Fibroblast of lung (primary cell): ENCODE measurements at regions not wholly inside any gene's neighbourhood (a gene's known extent, or its start where the extent isn't known, plus 50 kb on each side); places are given as distances from the start of the nearest gene placed in this dataset.
"Not testable (repeated sequence)": the region's sequence is repeated elsewhere in the genome, so short reads cannot be mapped to it uniquely, and the experiment has no call there.

Source experiments
- DNase-seq, 2 donors: peaks; one replicate each; pipeline versions ENCODE4 v3.0.0 to v3.0.0-alpha.2; 2010; ENCODE audit warnings: low read depth in 2 of 2
- H2AFZ ChIP-seq: 2 replicates; pipeline ENCODE4 v1.5.1; 2012; ENCODE audit warnings: low read length, control low read depth, inconsistent platforms
- H3K27ac ChIP-seq: 2 replicates; pipeline ENCODE4 v1.5.1; 2011; ENCODE audit warnings: low read length, control low read depth; ENCODE audit not compliant: insufficient read depth
- H3K27me3 ChIP-seq: 2 replicates; pipeline ENCODE4 v1.5.1; 2011; ENCODE audit warnings: mild to moderate bottlenecking, low read length; ENCODE audit not compliant: control insufficient read depth, insufficient read depth
- H3K36me3 ChIP-seq: 2 replicates; pipeline ENCODE4 v1.5.1; 2011; ENCODE audit warnings: low read length; ENCODE audit not compliant: control insufficient read depth, insufficient read depth
- H3K4me1 ChIP-seq: 2 replicates; pipeline ENCODE4 v1.5.1; 2011; ENCODE audit warnings: low read length; ENCODE audit not compliant: control insufficient read depth, insufficient read depth; ENCODE audit errors: extremely low read depth
- H3K4me2 ChIP-seq: 2 replicates; pipeline ENCODE4 v1.5.1; 2011; ENCODE audit warnings: low read length, control low read depth; ENCODE audit not compliant: insufficient read depth; ENCODE audit errors: extremely low read depth
- H3K4me3 ChIP-seq, 4 experiments: fragments of 200-600 bp in 1 of 4; sonication (generic) in 1 of 4; replicated peaks in 1 of 4; 2 replicates each; pipeline ENCODE4 v1.5.1; 2011 to 2016; ENCODE audit warnings: low read length in 4 of 4, low read depth in 3 of 4, mild to moderate bottlenecking in 3 of 4, control low read depth in 2 of 4, inconsistent platforms in 1 of 4, mixed read lengths in 1 of 4; ENCODE audit not compliant: insufficient read depth in 1 of 4; ENCODE audit errors: control extremely low read depth in 1 of 4
- H3K79me2 ChIP-seq: 2 replicates; pipeline ENCODE4 v1.5.1; 2012; ENCODE audit warnings: mild to moderate bottlenecking, low read length, inconsistent platforms; ENCODE audit not compliant: control insufficient read depth, insufficient read depth
- H3K9ac ChIP-seq: 2 replicates; pipeline ENCODE4 v1.5.1; 2011; ENCODE audit warnings: mild to moderate bottlenecking, low read length, control low read depth; ENCODE audit not compliant: insufficient read depth
- H3K9me3 ChIP-seq: 2 replicates; pipeline ENCODE4 v1.5.1; 2012; ENCODE audit warnings: low read depth, low read length; ENCODE audit not compliant: control insufficient read depth, insufficient read depth
- H4K20me1 ChIP-seq: 2 replicates; pipeline ENCODE4 v1.5.1; 2011; ENCODE audit warnings: low read length; ENCODE audit not compliant: control insufficient read depth, insufficient read depth; ENCODE audit errors: extremely low read depth
- EZH2 ChIP-seq: IDR thresholded peaks from 2 replicates; pipeline ENCODE4 v1.5.1; 2012; ENCODE audit warnings: low read length, control low read depth, mild to moderate bottlenecking; ENCODE audit errors: missing control alignments
- TF ChIP-seq, protein P1 (sequence below), 2 donors: IDR thresholded peaks in 1 of 2; conservative IDR thresholded peaks in 1 of 2; 1 replicate in 1 of 2; 2 replicates in 1 of 2; pipeline ENCODE4 v1.5.1; 2011 to 2012; ENCODE audit warnings: low read length in 2 of 2, control low read depth in 1 of 2, inconsistent platforms in 1 of 2, low read depth in 1 of 2, mild to moderate bottlenecking in 1 of 2

DNA sequence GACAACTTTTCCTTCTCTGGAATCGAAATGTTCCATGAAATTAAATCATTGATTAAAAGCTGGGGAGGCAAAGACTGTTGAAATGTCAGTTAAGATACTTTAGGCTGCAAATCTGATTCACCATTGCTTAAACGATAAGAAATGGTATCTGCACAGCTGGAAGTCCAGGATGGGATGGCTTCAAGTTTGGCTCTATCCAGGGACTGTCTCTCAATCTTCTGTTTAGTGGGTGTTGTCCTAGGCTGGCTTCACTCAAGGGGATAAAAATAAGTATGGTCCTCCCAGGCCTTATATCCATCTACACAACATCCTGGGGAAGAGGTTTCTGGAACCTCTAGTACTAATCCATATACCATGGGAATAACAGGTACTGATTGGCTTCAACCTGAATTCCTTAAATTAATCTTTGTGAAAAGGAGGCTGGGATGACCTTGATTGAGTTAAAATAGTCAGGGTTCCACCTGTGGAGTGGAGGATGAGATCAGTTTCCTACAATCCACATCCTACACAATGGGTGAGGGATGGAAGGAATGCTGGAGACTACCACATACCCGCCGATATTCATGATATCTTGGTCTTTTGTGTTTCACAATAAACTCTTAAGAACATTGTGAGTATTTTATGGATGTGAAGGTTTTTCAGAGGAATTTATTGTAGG lies 156.0 kb upstream of the L3MBTL4 start:
- H3K79me2 ChIP-seq = no peaks in the 10 kb centered on the region
- TF ChIP-seq EZH2 = no peak
- TF ChIP-seq, protein P1, sequence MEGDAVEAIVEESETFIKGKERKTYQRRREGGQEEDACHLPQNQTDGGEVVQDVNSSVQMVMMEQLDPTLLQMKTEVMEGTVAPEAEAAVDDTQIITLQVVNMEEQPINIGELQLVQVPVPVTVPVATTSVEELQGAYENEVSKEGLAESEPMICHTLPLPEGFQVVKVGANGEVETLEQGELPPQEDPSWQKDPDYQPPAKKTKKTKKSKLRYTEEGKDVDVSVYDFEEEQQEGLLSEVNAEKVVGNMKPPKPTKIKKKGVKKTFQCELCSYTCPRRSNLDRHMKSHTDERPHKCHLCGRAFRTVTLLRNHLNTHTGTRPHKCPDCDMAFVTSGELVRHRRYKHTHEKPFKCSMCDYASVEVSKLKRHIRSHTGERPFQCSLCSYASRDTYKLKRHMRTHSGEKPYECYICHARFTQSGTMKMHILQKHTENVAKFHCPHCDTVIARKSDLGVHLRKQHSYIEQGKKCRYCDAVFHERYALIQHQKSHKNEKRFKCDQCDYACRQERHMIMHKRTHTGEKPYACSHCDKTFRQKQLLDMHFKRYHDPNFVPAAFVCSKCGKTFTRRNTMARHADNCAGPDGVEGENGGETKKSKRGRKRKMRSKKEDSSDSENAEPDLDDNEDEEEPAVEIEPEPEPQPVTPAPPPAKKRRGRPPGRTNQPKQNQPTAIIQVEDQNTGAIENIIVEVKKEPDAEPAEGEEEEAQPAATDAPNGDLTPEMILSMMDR (conservative IDR thresholded peaks at IDR 0.05 in 1 of 2, IDR thresholded peaks at IDR 0.05 in 1 of 2; ENCODE audit: low read depth in 1 of 2, low read length in 2 of 2) = no peak
- H3K27me3 ChIP-seq = no peaks in the 10 kb centered on the region

DNA sequence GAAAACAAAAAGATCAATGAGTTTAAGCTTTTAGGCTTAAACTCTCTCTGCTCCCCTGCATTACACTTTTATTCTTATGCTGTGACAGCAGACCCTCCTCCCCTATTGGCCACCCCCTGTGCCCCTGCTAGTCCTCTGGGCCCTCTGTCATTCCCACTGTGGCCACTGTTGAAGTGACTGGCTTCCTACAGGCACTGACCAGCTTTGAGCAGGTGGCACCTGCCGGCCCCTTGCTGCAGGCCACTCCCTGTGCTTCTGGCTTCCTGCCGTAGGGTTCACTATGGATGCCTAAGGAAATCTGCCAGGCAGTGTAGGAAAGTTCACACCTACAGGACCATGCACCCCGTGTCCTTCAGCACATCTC lies 156.5 kb upstream of the L3MBTL4 start:
- DNase-seq = no peak
- Histone ChIP-seq H3K4me2 (no peak overlapping the region), H3K27ac (no peak overlapping the region), H3K79me2 (no peaks in the 10 kb centered on the region), H3K4me3 (no peak overlapping the region), H3K4me1 (no peaks in the 10 kb centered on the region), H2AFZ (no peak overlapping the region), H3K9ac (no peak overlapping the region), H3K9me3 (no peaks in the 10 kb centered on the region), H3K27me3 (no peaks in the 10 kb centered on the region), H4K20me1 (no peaks in the 10 kb centered on the region), H3K36me3 (no peaks in the 10 kb centered on the region)
- TF ChIP-seq, protein P1 (conservative IDR thresholded peaks at IDR 0.05 in 1 of 2, IDR thresholded peaks at IDR 0.05 in 1 of 2; ENCODE audit: low read depth in 1 of 2, low read length in 2 of 2) = no peak
- TF ChIP-seq EZH2 = no peak

More for the DNA sequence above, 156.0 kb upstream of the L3MBTL4 start:
- no peaks in the 10 kb centered on the region for H3K36me3 ChIP-seq
- no peaks in the 10 kb centered on the region for H4K20me1 ChIP-seq
- no peak for DNase-seq
- no peak overlapping the region for H2AFZ ChIP-seq
- H3K27ac ChIP-seq = no peak overlapping the region
- no peaks in the 10 kb centered on the region for H3K9me3 ChIP-seq
- H3K4me3 ChIP-seq = no peak overlapping the region
- H3K9ac ChIP-seq = no peak overlapping the region
- H3K4me2 ChIP-seq = no peak overlapping the region
- no peaks in the 10 kb centered on the region for H3K4me1 ChIP-seq

DNA sequence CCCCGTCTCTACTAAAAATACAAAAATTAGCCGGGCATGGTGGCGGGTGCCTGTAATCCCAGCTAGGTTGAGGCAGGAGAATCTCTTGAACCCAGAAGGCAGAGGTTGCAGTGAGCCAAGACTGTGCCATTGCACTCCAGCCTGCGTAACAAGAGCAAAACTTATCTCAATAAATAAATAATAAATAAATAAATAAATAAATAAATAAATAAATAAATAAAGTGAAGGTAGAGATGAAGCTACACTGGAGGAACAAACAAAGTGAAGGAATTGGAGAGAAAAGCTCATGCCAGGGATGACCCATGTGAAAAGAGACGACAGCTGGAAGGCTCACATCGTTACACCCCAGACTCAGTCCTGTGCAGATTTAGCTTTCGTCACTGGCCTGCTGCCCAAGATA lies 157.3 kb upstream of the ARHGAP28 start:
- H3K4me1 ChIP-seq, H3K27me3 ChIP-seq, H3K9ac ChIP-seq, H4K20me1 ChIP-seq, H2AFZ ChIP-seq, H3K4me3 ChIP-seq, H3K36me3 ChIP-seq, H3K79me2 ChIP-seq, H3K27ac ChIP-seq, H3K9me3 ChIP-seq, DNase-seq, H3K4me2 ChIP-seq: not testable (repeated sequence)
